NCI-H146 (cell line): ENCODE measurements at regions not wholly inside any gene's neighbourhood (a gene's known extent, or its start where the extent isn't known, plus 50 kb on each side); places are given as distances from the start of the nearest gene placed in this dataset.
"Not testable (repeated sequence)": the region's sequence is repeated elsewhere in the genome, so short reads cannot be mapped to it uniquely, and the experiment has no call there.

Source experiments
- DNase-seq: peaks from one replicate; lab custom pipeline; 2025; lab: John Stamatoyannopoulos, UW

- DNase-seq, result no peak
Observed at GRCh38 chr20:54929191-54929590, 453.8 kb downstream of the DOK5 start.

GRCh38 chr20:54928564-54928963, 453.2 kb downstream of the DOK5 start:
- no peak for DNase-seq

- no peak for DNase-seq
Observed at GRCh38 chr20:54922636-54923035, 447.2 kb downstream of the DOK5 start.

DNA sequence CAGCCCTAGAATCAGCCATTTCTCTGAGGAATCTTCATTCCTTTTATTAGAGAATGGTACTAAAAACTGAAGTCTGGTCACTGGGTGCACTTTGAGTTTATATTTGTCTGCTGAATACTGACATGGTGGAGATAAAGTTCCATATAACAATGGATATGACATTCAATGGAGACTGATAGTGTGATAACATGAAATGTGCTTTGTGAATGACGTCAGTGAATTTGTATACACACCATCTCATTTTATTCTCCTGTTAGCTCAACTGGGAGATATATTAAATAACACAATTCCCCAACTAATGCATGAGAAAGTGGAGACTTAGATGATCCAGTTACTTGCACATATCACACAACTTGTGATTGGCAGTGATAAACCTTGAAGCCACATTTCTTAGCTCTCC, 446.7 kb downstream of the DOK5 start:
- DNase-seq, result no peak

GRCh38 chr20:54920491-54920890, 445.1 kb downstream of the DOK5 start:
- no peak for DNase-seq

DNA sequence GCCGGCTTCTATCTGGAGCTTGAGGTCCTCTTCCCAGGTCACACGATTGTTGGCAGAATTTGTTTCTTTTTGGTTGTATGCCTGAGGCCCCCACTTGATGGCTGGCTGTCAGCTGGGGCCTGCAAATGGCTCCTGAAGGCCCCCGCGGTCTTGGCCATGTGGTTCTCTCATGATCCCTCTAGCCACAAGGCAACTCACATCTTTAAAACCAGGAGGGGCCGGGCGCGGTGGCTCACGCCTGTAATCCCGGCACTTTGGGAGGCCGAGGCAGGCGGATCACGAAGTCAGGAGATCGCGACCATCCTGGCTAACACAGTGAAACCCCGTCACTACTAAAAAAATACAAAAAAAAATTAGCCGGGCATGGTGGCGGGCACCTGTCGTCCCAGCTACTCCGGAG, 443.6 kb downstream of the DOK5 start:
- not testable (repeated sequence) for DNase-seq

DNA sequence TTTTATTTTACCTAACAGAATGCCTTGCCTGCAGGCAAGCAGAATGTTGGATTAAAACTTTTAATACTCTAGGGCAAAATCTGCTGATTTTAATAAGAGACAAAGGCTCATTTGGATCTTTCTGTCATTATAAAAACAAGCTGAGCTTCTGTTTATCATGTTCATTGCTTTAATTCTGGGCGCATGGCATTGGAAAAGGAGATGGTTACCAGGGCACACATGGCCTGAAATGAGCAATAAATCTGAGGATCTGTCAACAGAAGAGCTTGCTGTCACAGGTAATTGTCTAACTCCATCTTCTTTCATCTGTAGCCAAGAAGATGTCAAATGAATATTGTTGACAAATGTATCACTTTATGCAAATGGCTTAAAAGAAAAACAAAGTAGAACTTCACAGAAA, 439.6 kb downstream of the DOK5 start:
- DNase-seq, result no peak

DNA sequence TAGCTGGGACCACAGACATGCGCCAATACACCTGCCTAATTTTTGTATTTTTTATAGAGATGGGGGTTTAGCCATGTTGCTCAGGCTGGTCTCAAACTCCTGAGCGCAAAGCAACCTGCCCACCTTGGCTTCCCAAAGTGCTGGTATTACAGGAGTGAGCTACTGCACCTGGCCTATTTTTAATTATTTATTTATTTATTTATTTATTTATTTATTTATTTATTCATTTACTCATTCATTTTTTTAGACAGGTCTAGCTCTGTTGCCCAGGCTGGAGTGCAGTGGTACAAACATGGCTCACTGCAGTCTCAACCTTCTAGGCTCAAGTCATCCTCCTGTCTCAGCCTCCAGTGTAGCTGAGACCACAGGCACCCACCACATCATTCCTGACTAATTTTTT, 434.3 kb downstream of the DOK5 start:
- DNase-seq, result no peak

GRCh38 chr20:54906134-54906533, 430.7 kb downstream of the DOK5 start:
- not testable (repeated sequence) for DNase-seq

DNA sequence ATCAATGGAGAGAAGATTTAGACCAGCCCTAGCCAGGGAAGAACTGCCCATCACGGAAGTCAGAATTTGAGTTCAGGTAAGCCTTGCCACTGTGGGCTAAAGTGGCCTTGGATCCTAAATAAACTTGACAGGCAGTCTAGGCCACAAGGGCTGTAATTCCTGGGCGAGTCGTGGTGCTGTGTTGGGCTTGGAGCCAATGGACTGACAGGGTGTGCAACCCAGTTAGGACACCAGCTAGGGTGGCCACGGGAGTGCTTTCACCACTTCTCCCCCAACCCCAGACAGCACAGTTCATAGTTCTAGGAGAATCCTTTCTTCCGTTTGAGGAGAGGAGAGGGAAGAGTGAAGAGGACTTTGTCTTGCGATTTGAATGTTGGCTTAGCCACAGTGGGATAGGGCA, 422.4 kb downstream of the DOK5 start:
- no peak for DNase-seq

GRCh38 chr20:54891907-54892306, 416.5 kb downstream of the DOK5 start:
- DNase-seq, result no peak

GRCh38 chr20:54879393-54879792, 404.0 kb downstream of the DOK5 start:
- no peak for DNase-seq

DNA sequence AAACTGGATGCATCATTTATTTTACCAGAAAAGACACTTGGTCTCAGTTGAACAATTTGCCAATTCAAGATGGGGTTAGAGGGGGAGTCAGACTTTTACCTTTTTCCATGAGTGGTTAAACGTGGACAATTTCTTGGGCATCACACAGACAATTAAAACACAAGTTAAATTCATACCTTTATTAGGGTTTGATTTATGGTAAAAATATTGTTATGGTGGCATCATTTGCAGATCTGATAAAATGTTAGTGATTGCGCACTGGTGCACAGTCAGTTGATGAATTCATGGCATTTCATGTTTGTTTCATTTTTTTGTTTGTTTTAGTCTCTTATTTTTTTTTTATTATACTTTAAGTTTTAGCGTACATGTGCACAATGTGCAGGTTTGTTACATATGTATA, 399.9 kb downstream of the DOK5 start:
- DNase-seq, result no peak

DNA sequence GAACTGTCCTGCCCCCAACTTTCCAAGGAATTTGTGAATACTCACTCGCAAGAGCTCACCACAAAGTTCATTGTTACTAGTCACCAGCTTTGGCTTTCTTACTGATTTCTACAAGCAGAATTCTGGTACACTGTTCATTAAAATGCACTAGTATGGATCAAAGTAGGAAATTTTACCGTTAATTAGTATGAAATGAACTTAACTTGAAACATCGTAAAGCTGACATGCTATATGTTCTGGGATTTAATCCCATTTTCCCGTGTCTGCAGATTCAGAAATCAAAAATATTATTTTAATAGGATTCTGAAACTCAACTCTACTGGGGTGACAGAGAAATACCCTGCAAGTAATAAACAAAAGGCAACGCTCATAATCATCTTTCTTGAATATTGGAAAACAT, 399.3 kb downstream of the DOK5 start:
- no peak for DNase-seq

DNA sequence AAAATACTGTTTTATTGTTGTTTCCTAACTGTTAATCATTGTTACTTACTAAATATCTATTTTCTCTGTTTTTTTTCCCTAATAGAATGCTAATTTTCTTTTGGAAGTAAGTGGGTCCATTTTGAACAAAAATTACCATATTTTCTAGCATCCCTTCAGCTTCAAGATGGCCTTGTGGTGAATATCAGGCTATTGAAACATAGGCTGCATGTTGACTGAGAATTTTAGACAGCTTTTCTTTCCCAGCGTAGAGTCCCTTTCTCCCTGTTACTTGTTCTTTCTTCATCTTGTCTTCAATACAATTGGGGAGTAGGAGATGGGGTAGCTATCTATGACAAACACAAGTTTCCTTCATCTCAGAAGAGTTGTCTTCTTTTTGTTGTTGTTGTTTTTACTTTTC, 397.0 kb downstream of the DOK5 start:
- no peak for DNase-seq

GRCh38 chr20:54869765-54870164, 394.4 kb downstream of the DOK5 start:
- no peak for DNase-seq

- DNase-seq, result no peak
Observed at GRCh38 chr20:54865273-54865672, 389.9 kb downstream of the DOK5 start.

- DNase-seq, result no peak
Observed at GRCh38 chr20:54860716-54861115, 385.3 kb downstream of the DOK5 start.

DNA sequence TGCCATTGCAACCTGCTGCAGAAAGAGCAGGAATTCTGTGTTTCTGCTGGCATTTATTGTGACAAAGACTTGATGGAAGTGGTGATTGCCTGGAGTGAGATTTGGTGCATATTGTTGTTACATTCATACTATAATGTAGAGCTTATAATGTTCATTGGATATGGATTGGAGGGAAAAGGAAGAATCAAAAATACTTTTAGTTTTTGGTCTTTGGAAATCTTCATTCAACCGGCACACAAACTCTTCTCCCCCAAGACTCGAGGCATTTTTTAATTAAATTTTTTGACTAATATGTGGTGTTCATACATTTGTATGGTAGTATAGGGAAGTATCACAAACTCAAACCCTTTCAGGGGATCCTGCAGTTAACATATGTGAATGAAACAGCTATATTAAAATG, 380.8 kb downstream of the DOK5 start:
- no peak for DNase-seq

DNA sequence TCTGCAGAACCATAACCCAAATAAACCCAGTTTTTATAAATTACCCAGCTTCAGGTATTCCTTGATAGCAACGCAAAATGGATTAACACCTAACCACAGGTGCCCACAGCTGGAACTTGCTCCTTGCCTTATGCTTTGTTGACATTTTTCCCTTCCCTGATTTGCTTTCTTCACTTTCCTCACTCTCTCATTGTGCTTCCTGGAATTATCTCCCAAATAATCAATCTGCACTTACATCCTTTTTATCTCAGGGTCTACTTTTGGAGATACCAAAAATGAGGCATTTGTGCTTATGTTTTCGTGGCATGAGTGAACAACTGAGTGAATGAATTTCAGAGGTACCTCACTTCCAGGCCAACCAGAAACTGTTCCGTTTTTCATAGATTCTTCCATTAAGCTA, 374.3 kb downstream of the DOK5 start:
- no peak for DNase-seq

- no peak for DNase-seq
Observed at GRCh38 chr20:54848984-54849538, 373.7 kb downstream of the DOK5 start.

GRCh38 chr20:54848262-54848661, 372.9 kb downstream of the DOK5 start:
- DNase-seq, result no peak

DNA sequence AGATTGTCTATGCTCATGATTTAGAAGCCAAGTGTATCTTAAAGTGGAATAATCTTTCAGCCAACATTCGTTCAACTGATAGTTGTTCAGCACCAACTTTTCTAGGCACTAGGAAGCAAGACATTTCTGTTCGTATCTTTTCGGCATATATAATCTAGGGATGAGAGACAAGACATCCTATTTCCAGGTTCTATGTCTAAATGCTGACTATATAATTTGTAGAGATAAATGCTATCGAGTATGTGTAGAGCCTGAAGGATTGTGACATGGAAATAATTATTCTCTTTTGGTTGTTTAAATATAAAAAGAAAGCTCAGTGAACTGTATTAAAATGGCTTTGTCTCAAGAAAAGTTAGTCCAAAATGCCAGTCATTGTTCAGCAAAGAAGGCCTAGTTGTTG, 371.6 kb downstream of the DOK5 start:
- no peak for DNase-seq

DNA sequence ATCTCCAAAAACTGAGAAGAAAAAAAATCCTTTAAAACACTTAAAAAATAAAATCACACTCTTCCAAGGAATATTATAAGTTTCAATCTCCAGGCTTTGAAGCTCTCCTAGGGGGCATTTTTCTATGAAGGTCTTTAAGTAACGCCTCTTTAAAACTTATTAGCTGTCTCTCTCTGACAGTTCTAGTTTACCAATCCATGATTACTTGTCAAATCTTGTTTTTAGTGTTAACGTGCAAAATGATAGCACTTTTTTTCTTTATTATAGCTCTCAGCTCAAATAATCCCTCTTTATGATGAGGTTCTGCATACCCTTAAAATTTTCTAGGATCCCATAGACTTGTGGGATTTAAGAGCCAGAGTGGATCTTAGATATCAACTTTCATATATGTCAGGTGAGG, 369.0 kb downstream of the DOK5 start:
- no peak for DNase-seq

DNA sequence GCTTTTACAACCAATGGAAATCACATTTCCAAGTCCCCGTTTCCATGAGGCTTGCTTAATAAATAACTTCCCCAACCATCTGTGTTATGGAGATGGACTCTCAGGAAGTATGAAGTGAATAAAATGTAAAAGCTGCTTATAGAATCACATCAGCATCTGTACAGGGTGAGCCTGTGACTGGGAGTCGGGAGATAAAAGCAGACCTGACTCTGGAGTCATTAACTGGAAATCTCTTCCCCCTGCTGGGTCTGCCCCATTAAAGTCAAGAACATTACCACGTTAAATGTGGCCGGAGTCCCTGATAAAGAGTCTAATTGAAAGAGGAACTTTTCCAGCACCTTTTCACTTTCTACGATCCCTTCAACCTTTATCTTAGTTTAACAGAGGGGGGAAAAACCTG, 368.5 kb downstream of the DOK5 start:
- DNase-seq, result no peak
